ENCODE measurements at regions not wholly inside any gene's neighbourhood (a gene's known extent, or its start where the extent isn't known, plus 50 kb on each side); places are given as distances from the start of the nearest gene placed in this dataset.

GRCh38 chr13:29923554-29924481, 73.4 kb upstream of the UBL3 start:
- Histone ChIP-seq H2BK20ac (ENCODE audit: low read length) (peak overlapping the region; percentile 2), H3K27ac (ENCODE audit: low read depth, low read length) (no peak overlapping the region), H3K4me1 (replicated peaks in 1 of 4; ENCODE audit: control insufficient read depth in 3 of 4, insufficient read depth in 4 of 4, low read length in 3 of 4) (peaks cover 0 to 5% (median 4%) of the 10 kb centered on the region in 4 experiments; a peak in 5 of 7 replicates), H2BK5ac (ENCODE audit: low read depth, low read length) (peak overlapping the region; percentile 27; the same call in 1 of the 2 replicates), H4K5ac (ENCODE audit: insufficient read length, low read depth, low read length) (no peak overlapping the region), H3K23me2 (ENCODE audit: low read depth, low read length) (peaks cover 4% of the 10 kb centered on the region; the same call in 1 of the 2 replicates), H3K56ac (replicated peaks; ENCODE audit: insufficient read length, low read depth, low read length) (no peak overlapping the region), H3K14ac (ENCODE audit: insufficient read length) (no peak overlapping the region), H4K8ac (ENCODE audit: extremely low read depth, insufficient read depth, low read length) (no peak overlapping the region), H2AFZ (ENCODE audit: low read length) (peak overlapping the region; percentile 76), H3K4ac (replicated peaks; ENCODE audit: insufficient read length, low read depth, low read length) (peak overlapping the region; percentile 36), H4K20me1 (replicated peaks in 1 of 2; ENCODE audit: control insufficient read depth in 1 of 2, insufficient read depth in 2 of 2, low read length in 2 of 2) (peaks cover 0 to 2% of the 10 kb centered on the region in 2 experiments), H3K79me2 (ENCODE audit: control insufficient read depth in 1 of 2, insufficient read depth in 2 of 2, low read length in 2 of 2) (no peaks in the 10 kb centered on the region), H3K18ac (ENCODE audit: extremely low read depth, low read length) (peak overlapping the region; percentile 39), H2BK15ac (ENCODE audit: low read length) (peak overlapping the region; percentile 62; the same call in 1 of the 2 replicates), H3K27me3 (replicated peaks in 1 of 4; ENCODE audit: control insufficient read depth in 3 of 4, extremely low read depth in 1 of 4, insufficient read depth in 3 of 4, low read length in 3 of 4) (peaks cover 0 to 7% (median 3%) of the 10 kb centered on the region in 4 experiments; a peak in 3 of 7 replicates), H3K36me3 (ENCODE audit: control insufficient read depth in 2 of 4, insufficient read depth in 4 of 4, low read length in 3 of 4) (no peaks in the 10 kb centered on the region), H2AK5ac (ENCODE audit: low read depth, low read length) (peak overlapping the region; percentile 92), H3K4me3 (ENCODE audit: extremely low read depth in 1 of 4, insufficient read depth in 2 of 4, low read depth in 3 of 4, low read length in 4 of 4) (no peak overlapping the region), H4K91ac (replicated peaks; ENCODE audit: insufficient read length, low read length) (peak overlapping the region; percentile 45), H3K23ac (ENCODE audit: insufficient read length) (no peak overlapping the region), H3K9me3 (ENCODE audit: insufficient read depth in 2 of 2, low read depth in 1 of 2, low read length in 1 of 2) (no peaks in the 10 kb centered on the region), H2BK120ac (replicated peaks; ENCODE audit: low read depth, low read length) (peak overlapping the region; percentile 65), H3K4me2 (ENCODE audit: insufficient read depth in 1 of 2, low read depth in 2 of 2, low read length in 2 of 2) (no peak overlapping the region), H3K9ac (replicated peaks in 1 of 4; ENCODE audit: extremely low read depth in 1 of 4, low read depth in 3 of 4, low read length in 3 of 4) (no peak overlapping the region), H3K79me1 (ENCODE audit: low read depth, low read length) (no peaks in the 10 kb centered on the region), H2BK12ac (ENCODE audit: low read depth, low read length) (peak overlapping the region; percentile 95)
- POLR2A ChIA-PET (ENCODE audit: partially characterized antibody) = interaction anchor here (0.9 to 1.7 kb wide), 3 partner anchors 13 to 74 kb away, joined by 3 to 5 read pairs (median 3); partner anchors contain the start of gene UBL3
- 57% methylated on average over 12 of the region's 12 CpGs; no CpG with 5 or more reads in 1 of the 2 experiments for WGBS, 2 experiments (ENCODE audit: extremely low coverage in 1 of 2, insufficient coverage in 1 of 2, insufficient read length in 1 of 2, insufficient replicate concordance in 2 of 2, low coverage in 1 of 2, low lambda C conversion rate in 2 of 2, missing lambda C conversion rate in 1 of 2)
- DNase-seq (ENCODE audit: low read depth in 1 of 2, low spot score in 2 of 2) (peak; percentile 77 to 81), FAIRE-seq (no peak)
- CTCF ChIA-PET (ENCODE audit: partially characterized antibody) = interaction anchor here (0.7 to 7.1 kb wide), 35 partner anchors 9 to 415 kb away, joined by 3 to 97 read pairs (median 5); no protein-coding TSS in a partner anchor
- TF ChIP-seq SP2 (IDR thresholded peaks at IDR 0.05; ENCODE audit: low read length) = no peak
- TF ChIP-seq FOSL1 (IDR thresholded peaks at IDR 0.05; ENCODE audit: insufficient read depth, low read depth, low read length) = no peak
- TF ChIP-seq SP4 (IDR thresholded peaks at IDR 0.05; ENCODE audit: low read length) = no peak
- no peak; the same call in 1 of the 2 replicates for TF ChIP-seq POLR2AphosphoS5 (IDR thresholded peaks at IDR 0.05; ENCODE audit: low read depth, low read length)
- TF ChIP-seq TCF12 (IDR thresholded peaks at IDR 0.05; ENCODE audit: low read depth, low read length) = 0 out of 2 replicates have a peak, but pooled peaks have one; percentile 17
- TF ChIP-seq POLR2A (IDR thresholded peaks at IDR 0.05; ENCODE audit: control extremely low read depth in 1 of 2, low read depth in 2 of 2, low read length in 2 of 2) = no peak
- no peak for TF ChIP-seq PHF8 (conservative IDR thresholded peaks at IDR 0.05; ENCODE audit: low read depth, low read length)
- 0 out of 2 replicates have a peak, but pooled peaks have one; percentile 6 for TF ChIP-seq JUND (IDR thresholded peaks at IDR 0.05; ENCODE audit: low read length)
- TF ChIP-seq CBX5 (IDR thresholded peaks at IDR 0.05; ENCODE audit: low read depth, low read length) = no peak
- no peak for TF ChIP-seq GABPA (IDR thresholded peaks at IDR 0.05; ENCODE audit: borderline replicate concordance, insufficient read depth, low read length)
- TF ChIP-seq TAF7 (optimal IDR thresholded peaks at IDR 0.05; ENCODE audit: borderline replicate concordance, low read depth, low read length) = no peak
- TF ChIP-seq MAX (IDR thresholded peaks at IDR 0.05) = peak; percentile 97
